Loucy (cell line): ENCODE measurements at regions not wholly inside any gene's neighbourhood (a gene's known extent, or its start where the extent isn't known, plus 50 kb on each side); places are given as distances from the start of the nearest gene placed in this dataset.

Experiments used
- CTCF ChIP-seq: fragments of 200-600 bp; sonication (generic); conservative IDR thresholded peaks from 2 replicates; pipeline ENCODE4 v1.5.1; 2014; ENCODE audit warnings: mild to moderate bottlenecking, antibody characterized with exemption, low read length
- EZH2phosphoT487 ChIP-seq: fragments of 200-600 bp; IDR thresholded peaks from 2 replicates; pipeline ENCODE4 v1.6.1; 2018; ENCODE audit warnings: antibody characterized with exemption, mild to moderate bottlenecking, moderate library complexity, borderline replicate concordance

GRCh38 chrX:39171686-39172085, 370.4 kb downstream of the MID1IP1 start:
- TF ChIP-seq CTCF (no peak), EZH2phosphoT487 (no peak)
